ENCODE measurements at regions not wholly inside any gene's neighbourhood (a gene's known extent, or its start where the extent isn't known, plus 50 kb on each side); places are given as distances from the start of the nearest gene placed in this dataset.

- TF ChIP-seq YY1 (IDR thresholded peaks at IDR 0.05; ENCODE audit: insufficient read depth, insufficient read length) (no peak), ZNF274 (IDR thresholded peaks at IDR 0.05; ENCODE audit: low read depth, low read length) (no peak), SUZ12 (IDR thresholded peaks at IDR 0.05; ENCODE audit: extremely low read depth, insufficient read depth, insufficient read length) (no peak)
These were observed 88.3 kb upstream of the COL21A1 start for GRCh38 chr6:56335726-56336125.
